ENCODE measurements at regions not wholly inside any gene's neighbourhood (a gene's known extent, or its start where the extent isn't known, plus 50 kb on each side); places are given as distances from the start of the nearest gene placed in this dataset.

- no peaks in the 10 kb centered on the region for H3K36me3 ChIP-seq (ENCODE audit: control insufficient read depth in 2 of 2, insufficient read depth in 2 of 2, low read length in 1 of 2)
- no peaks in the 10 kb centered on the region for H3K4me1 ChIP-seq (ENCODE audit: control insufficient read depth in 2 of 2, insufficient read depth in 2 of 2, low read length in 2 of 2)
- no peak overlapping the region for H3K27ac ChIP-seq (ENCODE audit: low read depth in 1 of 2, low read length in 1 of 2)
- no peaks in the 10 kb centered on the region for H3K27me3 ChIP-seq (ENCODE audit: control insufficient read depth in 2 of 2, insufficient read depth in 1 of 2, low read length in 1 of 2)
- no peaks in the 10 kb centered on the region for H3K9me3 ChIP-seq (ENCODE audit: control insufficient read depth in 2 of 2, insufficient read depth in 1 of 2, low read length in 1 of 2)
- no peak for DNase-seq (ENCODE audit: low read depth in 6 of 9, low spot score in 9 of 9)
- no peak overlapping the region for H3K4me3 ChIP-seq (ENCODE audit: low read length in 2 of 2)
- WGBS, result 93% methylated on average over 2 of the region's 2 CpGs
These were observed 518.2 kb downstream of the ADGRL2 start for GRCh38 chr1:82318921-82319320.

GRCh38 chr1:82318265-82318664 is 517.5 kb downstream of the ADGRL2 start:
- no peaks in the 10 kb centered on the region for H3K36me3 ChIP-seq (ENCODE audit: control insufficient read depth in 2 of 2, insufficient read depth in 2 of 2, low read length in 1 of 2)
- H3K4me3 ChIP-seq (ENCODE audit: low read length in 2 of 2), result no peak overlapping the region
- H3K9me3 ChIP-seq (ENCODE audit: control insufficient read depth in 2 of 2, insufficient read depth in 1 of 2, low read length in 1 of 2), result no peaks in the 10 kb centered on the region
- H3K27me3 ChIP-seq (ENCODE audit: control insufficient read depth in 2 of 2, insufficient read depth in 1 of 2, low read length in 1 of 2), result no peaks in the 10 kb centered on the region
- no peaks in the 10 kb centered on the region for H3K4me1 ChIP-seq (ENCODE audit: control insufficient read depth in 2 of 2, insufficient read depth in 2 of 2, low read length in 2 of 2)
- no peak overlapping the region for H3K27ac ChIP-seq (ENCODE audit: low read depth in 1 of 2, low read length in 1 of 2)
- DNase-seq (ENCODE audit: low read depth in 6 of 9, low spot score in 9 of 9), result no peak

GRCh38 chr1:82317671-82318070 is 516.9 kb downstream of the ADGRL2 start:
- H3K4me3 ChIP-seq (ENCODE audit: low read length in 2 of 2), result no peak overlapping the region
- no peaks in the 10 kb centered on the region for H3K4me1 ChIP-seq (ENCODE audit: control insufficient read depth in 2 of 2, insufficient read depth in 2 of 2, low read length in 2 of 2)
- no peaks in the 10 kb centered on the region for H3K27me3 ChIP-seq (ENCODE audit: control insufficient read depth in 2 of 2, insufficient read depth in 1 of 2, low read length in 1 of 2)
- no peak overlapping the region for H3K27ac ChIP-seq (ENCODE audit: low read depth in 1 of 2, low read length in 1 of 2)
- H3K9me3 ChIP-seq (ENCODE audit: control insufficient read depth in 2 of 2, insufficient read depth in 1 of 2, low read length in 1 of 2), result no peaks in the 10 kb centered on the region
- no peaks in the 10 kb centered on the region for H3K36me3 ChIP-seq (ENCODE audit: control insufficient read depth in 2 of 2, insufficient read depth in 2 of 2, low read length in 1 of 2)
- DNase-seq (ENCODE audit: low read depth in 6 of 9, low spot score in 9 of 9), result no peak
- WGBS, result 97% methylated on average over 1 of the region's 1 CpG

GRCh38 chr1:82299656-82300055 is 498.9 kb downstream of the ADGRL2 start:
- DNase-seq (ENCODE audit: low read depth in 6 of 9, low spot score in 9 of 9), result no peak

GRCh38 chr1:82299056-82299455 is 498.3 kb downstream of the ADGRL2 start:
- Histone ChIP-seq H3K36me3 (ENCODE audit: control insufficient read depth in 2 of 2, insufficient read depth in 2 of 2, low read length in 1 of 2) (no peaks in the 10 kb centered on the region), H3K4me3 (ENCODE audit: low read length in 2 of 2) (no peak overlapping the region), H3K4me1 (ENCODE audit: control insufficient read depth in 2 of 2, insufficient read depth in 2 of 2, low read length in 2 of 2) (no peaks in the 10 kb centered on the region), H3K9me3 (ENCODE audit: control insufficient read depth in 2 of 2, insufficient read depth in 1 of 2, low read length in 1 of 2) (no peaks in the 10 kb centered on the region), H3K27ac (ENCODE audit: low read depth in 1 of 2, low read length in 1 of 2) (no peak overlapping the region), H3K27me3 (ENCODE audit: control insufficient read depth in 2 of 2, insufficient read depth in 1 of 2, low read length in 1 of 2) (no peaks in the 10 kb centered on the region)
- WGBS, result 94% methylated on average over 4 of the region's 4 CpGs
- DNase-seq (ENCODE audit: low read depth in 6 of 9, low spot score in 9 of 9), result no peak

More at GRCh38 chr1:82299656-82300055, 498.9 kb downstream of the ADGRL2 start:
- no peak overlapping the region for H3K27ac ChIP-seq (ENCODE audit: low read depth in 1 of 2, low read length in 1 of 2)
- no peaks in the 10 kb centered on the region for H3K27me3 ChIP-seq (ENCODE audit: control insufficient read depth in 2 of 2, insufficient read depth in 1 of 2, low read length in 1 of 2)
- H3K4me1 ChIP-seq (ENCODE audit: control insufficient read depth in 2 of 2, insufficient read depth in 2 of 2, low read length in 2 of 2), result no peaks in the 10 kb centered on the region
- no peaks in the 10 kb centered on the region for H3K9me3 ChIP-seq (ENCODE audit: control insufficient read depth in 2 of 2, insufficient read depth in 1 of 2, low read length in 1 of 2)
- no peak overlapping the region for H3K4me3 ChIP-seq (ENCODE audit: low read length in 2 of 2)
- H3K36me3 ChIP-seq (ENCODE audit: control insufficient read depth in 2 of 2, insufficient read depth in 2 of 2, low read length in 1 of 2), result no peaks in the 10 kb centered on the region
- 84% methylated on average over 2 of the region's 2 CpGs for WGBS

- Histone ChIP-seq H3K4me3 (ENCODE audit: low read length in 2 of 2) (no peak overlapping the region), H3K27me3 (ENCODE audit: control insufficient read depth in 2 of 2, insufficient read depth in 1 of 2, low read length in 1 of 2) (no peaks in the 10 kb centered on the region), H3K27ac (ENCODE audit: low read depth in 1 of 2, low read length in 1 of 2) (no peak overlapping the region), H3K9me3 (ENCODE audit: control insufficient read depth in 2 of 2, insufficient read depth in 1 of 2, low read length in 1 of 2) (no peaks in the 10 kb centered on the region), H3K36me3 (ENCODE audit: control insufficient read depth in 2 of 2, insufficient read depth in 2 of 2, low read length in 1 of 2) (no peaks in the 10 kb centered on the region), H3K4me1 (ENCODE audit: control insufficient read depth in 2 of 2, insufficient read depth in 2 of 2, low read length in 2 of 2) (no peaks in the 10 kb centered on the region)
- DNase-seq (ENCODE audit: low read depth in 6 of 9, low spot score in 9 of 9), result no peak
- 81% methylated on average over 9 of the region's 9 CpGs for WGBS
These were observed 496.6 kb downstream of the ADGRL2 start for GRCh38 chr1:82297139-82297896.

- no peaks in the 10 kb centered on the region for H3K4me1 ChIP-seq (ENCODE audit: control insufficient read depth in 2 of 2, insufficient read depth in 2 of 2, low read length in 2 of 2)
- no peak overlapping the region for H3K4me3 ChIP-seq (ENCODE audit: low read length in 2 of 2)
- H3K9me3 ChIP-seq (ENCODE audit: control insufficient read depth in 2 of 2, insufficient read depth in 1 of 2, low read length in 1 of 2), result no peaks in the 10 kb centered on the region
- H3K36me3 ChIP-seq (ENCODE audit: control insufficient read depth in 2 of 2, insufficient read depth in 2 of 2, low read length in 1 of 2), result no peaks in the 10 kb centered on the region
- WGBS, result 96% methylated on average over 3 of the region's 3 CpGs
- H3K27me3 ChIP-seq (ENCODE audit: control insufficient read depth in 2 of 2, insufficient read depth in 1 of 2, low read length in 1 of 2), result no peaks in the 10 kb centered on the region
- no peak for DNase-seq (ENCODE audit: low read depth in 6 of 9, low spot score in 9 of 9)
- H3K27ac ChIP-seq (ENCODE audit: low read depth in 1 of 2, low read length in 1 of 2), result no peak overlapping the region
These were observed 486.8 kb downstream of the ADGRL2 start for GRCh38 chr1:82287556-82287955.

GRCh38 chr1:82284213-82284612 is 483.5 kb downstream of the ADGRL2 start:
- Histone ChIP-seq H3K9me3 (ENCODE audit: control insufficient read depth in 2 of 2, insufficient read depth in 1 of 2, low read length in 1 of 2) (no peaks in the 10 kb centered on the region), H3K27ac (ENCODE audit: low read depth in 1 of 2, low read length in 1 of 2) (no peak overlapping the region), H3K4me1 (ENCODE audit: control insufficient read depth in 2 of 2, insufficient read depth in 2 of 2, low read length in 2 of 2) (no peaks in the 10 kb centered on the region), H3K4me3 (ENCODE audit: low read length in 2 of 2) (no peak overlapping the region), H3K27me3 (ENCODE audit: control insufficient read depth in 2 of 2, insufficient read depth in 1 of 2, low read length in 1 of 2) (no peaks in the 10 kb centered on the region), H3K36me3 (ENCODE audit: control insufficient read depth in 2 of 2, insufficient read depth in 2 of 2, low read length in 1 of 2) (no peaks in the 10 kb centered on the region)
- no peak for DNase-seq (ENCODE audit: low read depth in 6 of 9, low spot score in 9 of 9)
- 95% methylated on average over 1 of the region's 1 CpG for WGBS

- Histone ChIP-seq H3K4me3 (ENCODE audit: low read length in 2 of 2) (no peak overlapping the region), H3K27me3 (ENCODE audit: control insufficient read depth in 2 of 2, insufficient read depth in 1 of 2, low read length in 1 of 2) (no peaks in the 10 kb centered on the region), H3K9me3 (ENCODE audit: control insufficient read depth in 2 of 2, insufficient read depth in 1 of 2, low read length in 1 of 2) (no peaks in the 10 kb centered on the region), H3K4me1 (ENCODE audit: control insufficient read depth in 2 of 2, insufficient read depth in 2 of 2, low read length in 2 of 2) (no peaks in the 10 kb centered on the region), H3K36me3 (ENCODE audit: control insufficient read depth in 2 of 2, insufficient read depth in 2 of 2, low read length in 1 of 2) (no peaks in the 10 kb centered on the region), H3K27ac (ENCODE audit: low read depth in 1 of 2, low read length in 1 of 2) (no peak overlapping the region)
- 91% methylated on average over 6 of the region's 6 CpGs for WGBS
- DNase-seq (ENCODE audit: low read depth in 6 of 9, low spot score in 9 of 9), result no peak
These were observed 478.5 kb downstream of the ADGRL2 start for GRCh38 chr1:82279241-82279640.
